Activated gamma-delta T cell (primary cell): ENCODE measurements at regions not wholly inside any gene's neighbourhood (a gene's known extent, or its start where the extent isn't known, plus 50 kb on each side); places are given as distances from the start of the nearest gene placed in this dataset.
"Not testable (repeated sequence)": the region's sequence is repeated elsewhere in the genome, so short reads cannot be mapped to it uniquely, and the experiment has no call there.

Experiments
- DNase-seq: peaks from one replicate; lab custom pipeline; 2025; lab: John Stamatoyannopoulos, UW

DNA sequence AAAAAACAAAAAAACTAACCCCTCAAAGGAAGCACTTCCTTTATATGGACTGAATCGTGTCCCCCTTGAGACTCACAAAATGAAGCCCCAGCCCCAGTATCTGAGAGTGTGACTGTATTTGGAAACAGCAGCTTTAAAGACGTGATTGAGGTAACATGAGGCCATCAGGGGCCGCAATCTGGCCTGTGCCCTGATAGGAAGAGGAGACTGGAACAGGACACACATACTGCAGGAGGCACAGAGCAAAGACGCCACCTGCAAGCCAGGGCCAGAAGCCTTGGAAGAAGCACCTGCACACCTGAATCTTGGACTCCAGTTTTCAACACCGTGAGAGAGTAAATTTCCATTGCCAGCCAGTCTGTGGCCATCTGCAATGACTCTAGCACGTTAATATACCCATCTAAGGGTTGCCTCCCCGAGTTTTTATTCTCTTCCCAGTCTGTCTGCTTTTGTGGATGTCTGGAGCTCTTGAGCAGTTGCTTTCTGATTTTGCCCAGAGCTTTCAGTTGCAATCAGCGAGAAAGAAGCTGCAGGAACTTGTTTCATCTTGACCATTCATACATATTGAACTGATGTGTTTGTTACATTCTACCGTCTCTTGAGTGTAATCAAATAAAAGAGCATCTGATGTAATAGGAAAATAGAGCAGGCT lies 775.8 kb upstream of the TPTE start:
- not testable (repeated sequence) for DNase-seq

GRCh38 chr21:9746311-9746710 lies 775.1 kb upstream of the TPTE start:
- not testable (repeated sequence) for DNase-seq

GRCh38 chr21:9746831-9747606 lies 774.4 kb upstream of the TPTE start:
- DNase-seq = not testable (repeated sequence)

GRCh38 chr21:9747870-9748269 lies 773.5 kb upstream of the TPTE start:
- DNase-seq = not testable (repeated sequence)

GRCh38 chr21:9748451-9748850 lies 772.9 kb upstream of the TPTE start:
- not testable (repeated sequence) for DNase-seq

GRCh38 chr21:9749741-9750230 lies 771.6 kb upstream of the TPTE start:
- DNase-seq = not testable (repeated sequence)

DNA sequence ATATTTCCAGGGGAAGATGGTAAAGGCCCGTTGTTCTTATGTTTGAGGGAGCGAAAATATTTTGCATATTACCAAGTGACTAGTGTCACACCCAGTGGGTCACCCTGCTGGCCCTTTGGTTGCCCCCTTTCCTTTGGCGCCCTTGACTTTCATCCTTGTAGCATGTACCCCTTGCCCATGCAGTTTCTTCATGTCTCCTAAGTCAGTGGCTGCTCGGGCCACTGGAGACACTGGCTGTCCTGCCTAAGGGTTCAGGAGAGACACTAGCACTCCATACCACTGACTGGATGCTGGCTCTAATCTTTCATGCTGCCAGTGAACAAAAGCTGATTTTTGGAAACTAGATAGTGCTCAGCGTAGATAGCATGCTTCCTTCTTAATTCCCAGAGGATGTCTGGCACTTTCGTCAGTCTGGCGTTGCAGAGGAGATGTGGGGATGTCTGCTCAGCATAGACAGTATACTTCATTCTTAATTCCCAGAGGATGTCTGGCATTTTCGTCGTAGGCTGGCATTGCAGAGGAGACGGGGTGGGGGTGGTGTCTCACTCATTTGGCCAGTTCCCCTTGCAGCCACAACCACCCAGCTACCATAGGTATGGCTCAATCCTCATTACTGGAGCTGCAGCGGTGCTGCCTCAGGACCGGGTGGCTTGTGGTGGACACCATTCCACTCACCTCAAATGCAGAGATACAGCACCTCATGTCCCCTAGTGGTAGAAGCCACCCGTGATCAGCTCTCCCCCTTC lies 770.9 kb upstream of the TPTE start:
- DNase-seq = no peak

GRCh38 chr21:9751087-9751585 lies 770.2 kb upstream of the TPTE start:
- DNase-seq = not testable (repeated sequence)

- not testable (repeated sequence) for DNase-seq
These were observed 769.4 kb upstream of the TPTE start for GRCh38 chr21:9752028-9752427.

- DNase-seq = not testable (repeated sequence)
These were observed 767.9 kb upstream of the TPTE start for GRCh38 chr21:9753441-9753840.

- DNase-seq = no peak
These were observed 767.4 kb upstream of the TPTE start for GRCh38 chr21:9753943-9754342.

DNA sequence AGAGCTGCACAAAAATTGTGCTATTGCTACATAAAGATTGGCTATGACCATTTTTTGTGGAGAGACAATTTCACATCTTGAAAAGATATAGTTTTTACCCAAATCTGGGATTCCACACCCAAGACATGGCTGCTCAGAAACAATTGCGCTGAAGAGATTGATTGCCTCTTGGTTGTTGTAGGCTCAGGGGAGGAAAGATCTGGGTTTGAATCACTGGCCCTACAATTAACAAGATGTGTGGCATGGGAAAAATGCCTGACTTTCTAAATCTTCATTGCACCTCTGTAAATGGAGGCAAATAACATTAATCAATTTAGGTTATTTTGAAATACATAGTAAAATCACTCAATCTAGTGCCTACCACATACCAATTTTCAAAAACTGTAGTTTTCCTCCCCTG lies 766.9 kb upstream of the TPTE start:
- DNase-seq = not testable (repeated sequence)

- no peak for DNase-seq
These were observed 765.8 kb upstream of the TPTE start for GRCh38 chr21:9755611-9756010.

GRCh38 chr21:9756677-9757076 lies 764.7 kb upstream of the TPTE start:
- DNase-seq = no peak

DNA sequence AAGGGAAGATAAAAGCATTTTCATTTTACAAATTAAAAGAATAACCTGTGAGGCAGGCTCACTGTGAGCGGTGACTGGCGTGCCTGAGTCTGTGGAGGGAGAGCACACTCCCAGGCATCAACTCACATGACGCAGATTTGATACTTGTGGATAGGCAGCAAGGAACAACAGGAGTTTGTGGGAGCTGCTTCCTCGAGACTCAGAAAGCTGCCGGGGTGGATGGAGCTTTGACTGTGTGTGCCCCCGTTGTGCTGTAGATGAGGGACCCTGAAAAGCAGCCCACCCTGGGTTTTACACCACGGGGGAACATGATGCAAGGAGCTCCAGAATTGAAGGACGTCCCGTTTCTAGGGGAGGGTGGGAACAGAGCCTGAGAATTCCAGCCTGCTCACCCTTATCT lies 764.3 kb upstream of the TPTE start:
- DNase-seq = not testable (repeated sequence)

GRCh38 chr21:9757572-9757971 lies 763.8 kb upstream of the TPTE start:
- DNase-seq = not testable (repeated sequence)

DNA sequence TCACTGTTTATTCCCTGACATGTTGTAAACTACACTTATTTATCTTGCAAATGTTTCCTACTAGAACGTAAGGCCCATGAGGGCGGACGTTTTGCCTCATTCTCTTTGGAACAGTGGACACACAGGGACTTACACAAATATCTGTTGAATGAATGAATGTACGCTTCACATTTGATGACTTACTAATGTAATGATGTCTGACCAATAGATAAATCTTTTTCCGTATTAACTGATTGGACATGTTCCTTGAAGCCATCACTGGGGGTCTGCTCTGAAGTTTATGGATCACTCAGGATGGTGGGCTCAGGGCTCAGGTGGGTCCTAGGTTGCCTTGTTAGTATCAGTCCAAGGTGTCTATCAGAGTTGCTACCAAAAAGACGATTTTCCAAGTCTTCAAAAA lies 763.2 kb upstream of the TPTE start:
- DNase-seq = no peak

GRCh38 chr21:9758888-9759287 lies 762.5 kb upstream of the TPTE start:
- no peak for DNase-seq

- DNase-seq = no peak
These were observed 761.4 kb upstream of the TPTE start for GRCh38 chr21:9759972-9760371.

- DNase-seq = no peak
These were observed 760.8 kb upstream of the TPTE start for GRCh38 chr21:9760398-9761074.

DNA sequence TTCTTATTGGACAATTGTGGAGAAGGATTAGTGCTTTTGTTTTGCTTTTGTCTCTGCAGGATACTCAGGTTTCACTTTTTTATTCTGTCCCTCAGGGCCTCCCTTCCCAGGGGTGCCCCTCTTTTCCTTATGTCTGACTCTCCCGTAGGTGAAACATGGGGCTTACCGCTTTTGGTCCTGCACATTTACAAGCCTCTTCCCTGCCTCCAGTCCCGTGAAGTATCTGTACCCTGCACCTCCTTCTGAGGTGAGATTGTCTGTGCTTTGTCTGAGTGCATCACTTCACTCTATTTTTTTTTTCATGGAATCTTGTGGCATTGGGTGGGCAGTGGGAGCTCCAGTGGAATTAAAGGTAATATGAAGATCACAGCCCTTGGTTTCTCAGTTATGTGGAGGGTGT lies 758.1 kb upstream of the TPTE start:
- no peak for DNase-seq

DNA sequence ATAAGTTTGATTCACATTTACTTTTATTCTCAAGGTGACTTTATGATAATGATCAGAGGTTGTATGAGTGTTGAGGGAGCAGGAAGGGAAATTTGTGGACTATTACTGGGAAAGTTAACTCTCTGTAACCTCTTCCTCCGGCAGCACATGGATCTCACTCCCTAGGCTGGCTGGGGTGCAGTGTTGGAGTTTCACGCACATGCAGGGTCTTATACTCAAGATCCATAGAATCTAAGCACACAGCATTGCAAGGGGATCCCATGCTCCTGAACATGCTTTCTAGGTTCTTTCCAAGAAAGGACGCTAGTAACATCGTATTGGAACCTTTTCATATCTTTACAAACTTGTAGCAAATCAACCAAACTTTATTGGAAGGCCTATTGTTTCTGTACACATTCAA lies 757.6 kb upstream of the TPTE start:
- no peak for DNase-seq
